HUES48 (cell line): ENCODE measurements at regions not wholly inside any gene's neighbourhood (a gene's known extent, or its start where the extent isn't known, plus 50 kb on each side); places are given as distances from the start of the nearest gene placed in this dataset.
"Not testable (repeated sequence)": the region's sequence is repeated elsewhere in the genome, so short reads cannot be mapped to it uniquely, and the experiment has no call there.

Experiments
- H3K27ac ChIP-seq: one replicate; pipeline ENCODE4 v1.7.0; 2013; ENCODE audit warnings: low read depth, low read length, inconsistent platforms
- H3K27me3 ChIP-seq: 2 replicates; pipeline ENCODE4 v1.6.1; 2013; ENCODE audit warnings: mild to moderate bottlenecking, low read length; ENCODE audit not compliant: control insufficient read depth, insufficient read depth
- H3K36me3 ChIP-seq: 2 replicates; pipeline ENCODE4 v1.6.1; 2013; ENCODE audit warnings: low read length; ENCODE audit not compliant: control insufficient read depth, insufficient read depth
- H3K4me1 ChIP-seq: 2 replicates; pipeline ENCODE4 v1.6.1; 2013; ENCODE audit warnings: mild to moderate bottlenecking, low read length; ENCODE audit not compliant: control insufficient read depth, insufficient read depth
- H3K4me3 ChIP-seq: 2 replicates; pipeline ENCODE4 v1.5.1; 2013; ENCODE audit warnings: mild to moderate bottlenecking, low read depth, low read length
- H3K9ac ChIP-seq: 2 replicates; pipeline ENCODE4 v1.6.1; 2013; ENCODE audit warnings: mild to moderate bottlenecking, low read depth, low read length, moderate library complexity
- H3K9me3 ChIP-seq: 2 replicates; pipeline ENCODE4 v1.6.1; 2013; ENCODE audit warnings: low read length; ENCODE audit not compliant: control insufficient read depth, insufficient read depth

DNA sequence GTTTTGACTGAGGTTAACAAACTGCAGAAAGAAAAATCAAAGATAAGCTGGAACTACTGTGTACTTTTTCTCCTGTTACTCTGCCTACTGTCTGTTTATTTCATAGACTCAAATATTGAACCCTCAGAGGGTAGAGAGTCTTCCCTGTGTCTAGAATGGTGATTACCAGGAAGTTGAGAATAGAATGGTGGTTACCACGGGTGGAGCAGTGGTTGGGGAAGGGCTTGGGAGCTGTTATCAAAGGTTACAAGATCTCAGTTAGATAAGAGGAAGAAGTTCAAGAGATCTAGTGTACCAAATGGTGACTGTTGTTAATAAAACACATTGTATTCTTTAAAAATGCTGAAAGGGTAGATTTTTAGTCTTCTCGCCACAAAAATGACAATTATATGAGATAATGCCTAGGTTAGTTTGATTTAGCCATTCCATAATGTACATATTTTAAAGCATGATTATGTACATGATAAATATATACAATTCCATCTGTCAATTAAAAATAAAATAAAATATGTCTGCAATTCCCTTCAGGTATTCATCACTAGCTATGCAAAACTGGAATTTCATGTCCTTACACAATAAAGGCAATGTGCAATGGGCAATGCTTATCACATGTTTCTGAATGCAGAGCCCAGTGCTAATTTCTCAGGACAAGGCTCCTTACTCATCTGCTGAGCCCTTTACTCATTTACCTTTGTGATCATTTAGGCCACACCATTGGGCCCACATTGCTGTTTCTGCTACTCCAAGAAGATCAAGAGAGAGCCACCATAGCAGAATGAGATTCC is 474.3 kb upstream of the CAMK1G start:
- H3K36me3 ChIP-seq = no peaks in the 10 kb centered on the region
- no peak overlapping the region for H3K9ac ChIP-seq
- H3K4me1 ChIP-seq = peaks cover 21% of the 10 kb centered on the region
- no peak overlapping the region for H3K27ac ChIP-seq
- H3K27me3 ChIP-seq = no peaks in the 10 kb centered on the region
- H3K4me3 ChIP-seq = no peak overlapping the region
- H3K9me3 ChIP-seq = no peaks in the 10 kb centered on the region

- Histone ChIP-seq H3K4me1 (peaks cover 4% of the 10 kb centered on the region; the same call in 1 of the 2 replicates), H3K9me3 (no peaks in the 10 kb centered on the region), H3K27ac (no peak overlapping the region), H3K36me3 (no peaks in the 10 kb centered on the region), H3K27me3 (no peaks in the 10 kb centered on the region), H3K9ac (no peak overlapping the region), H3K4me3 (no peak overlapping the region)
Observed at GRCh38 chr1:209113521-209113920, 470.0 kb upstream of the CAMK1G start.

- no peaks in the 10 kb centered on the region for H3K27me3 ChIP-seq
- peaks cover 4% of the 10 kb centered on the region; the same call in 1 of the 2 replicates for H3K4me1 ChIP-seq
- no peak overlapping the region for H3K4me3 ChIP-seq
- H3K36me3 ChIP-seq = no peaks in the 10 kb centered on the region
- H3K9ac ChIP-seq = no peak overlapping the region
- no peak overlapping the region for H3K27ac ChIP-seq
- H3K9me3 ChIP-seq = no peaks in the 10 kb centered on the region
Observed at GRCh38 chr1:209116705-209117104, 466.8 kb upstream of the CAMK1G start.

DNA sequence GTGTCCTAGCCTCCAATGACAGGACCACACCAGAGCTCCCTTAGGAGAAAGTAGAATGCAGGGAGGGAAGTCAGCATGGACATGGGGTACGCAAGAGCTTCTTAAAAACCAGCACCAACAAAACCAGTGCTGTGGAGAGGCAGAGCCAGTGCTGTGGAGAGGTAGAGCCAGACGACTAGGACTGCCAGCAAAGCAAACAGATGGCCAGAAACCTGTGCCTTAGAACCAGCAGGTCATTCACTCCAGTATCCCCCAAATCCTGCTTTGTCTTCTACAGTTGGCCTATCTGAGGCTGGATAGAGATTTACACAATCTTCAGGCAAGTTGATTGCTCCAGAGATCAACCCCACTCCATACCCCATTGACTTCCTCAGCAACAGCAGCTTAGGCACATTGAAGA is 459.9 kb upstream of the CAMK1G start:
- H3K27ac ChIP-seq = no peak overlapping the region
- H3K27me3 ChIP-seq = no peaks in the 10 kb centered on the region
- H3K9ac ChIP-seq = no peak overlapping the region
- H3K36me3 ChIP-seq = no peaks in the 10 kb centered on the region
- no peak overlapping the region for H3K4me3 ChIP-seq
- H3K9me3 ChIP-seq = peaks cover 10% of the 10 kb centered on the region
- no peaks in the 10 kb centered on the region for H3K4me1 ChIP-seq

DNA sequence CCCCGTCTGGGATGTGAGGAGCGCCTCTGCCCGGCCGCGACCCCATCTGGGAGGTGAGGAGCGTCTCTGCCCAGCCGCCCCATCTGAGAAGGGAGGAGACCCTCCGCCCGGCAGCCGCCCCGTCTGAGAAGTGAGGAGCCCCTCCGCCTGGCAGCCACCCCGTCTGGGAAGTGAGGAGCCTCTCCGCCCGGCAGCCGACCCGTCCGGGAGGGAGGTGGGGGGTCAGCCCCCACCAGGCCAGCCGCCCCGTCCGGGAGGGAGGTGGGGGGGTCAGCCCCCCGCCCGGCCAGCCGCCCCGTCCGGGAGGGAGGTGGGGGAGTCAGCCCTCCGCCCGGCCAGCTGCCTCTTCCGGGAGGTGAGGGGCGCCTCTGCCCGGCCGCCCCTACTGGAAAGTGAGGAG is 454.4 kb upstream of the CAMK1G start:
- not testable (repeated sequence) for H3K36me3 ChIP-seq
- peaks cover 11% of the 10 kb centered on the region; the same call in 1 of the 2 replicates for H3K4me1 ChIP-seq

DNA sequence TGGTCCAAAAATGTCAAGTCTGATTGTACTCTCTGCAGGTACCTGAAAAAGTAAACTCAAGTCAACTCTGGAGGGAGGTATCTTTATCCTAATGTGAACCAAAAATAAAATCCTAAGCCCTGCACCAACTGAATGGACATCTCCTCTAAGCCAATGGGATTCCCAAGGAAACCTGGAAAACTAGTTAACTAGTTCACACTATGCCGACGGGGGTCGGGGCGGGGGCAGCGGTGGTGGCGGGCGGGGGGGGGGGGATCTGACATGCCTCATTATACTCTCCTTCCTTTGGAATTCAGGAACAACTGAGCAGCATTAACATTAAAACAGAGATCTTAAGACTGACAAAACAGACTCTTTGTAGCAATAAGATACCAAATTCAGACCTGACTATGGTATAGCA is 452.6 kb upstream of the CAMK1G start:
- Histone ChIP-seq H3K27me3 (no peaks in the 10 kb centered on the region), H3K27ac (peak overlapping the region; percentile 73), H3K4me3 (no peak overlapping the region), H3K4me1 (peaks cover 11% of the 10 kb centered on the region; the same call in 1 of the 2 replicates), H3K36me3 (no peaks in the 10 kb centered on the region), H3K9ac (no peak overlapping the region), H3K9me3 (peaks cover 10% of the 10 kb centered on the region)

More for the DNA sequence above, 454.4 kb upstream of the CAMK1G start:
- not testable (repeated sequence) for H3K27ac ChIP-seq, H3K27me3 ChIP-seq, H3K4me3 ChIP-seq, H3K9ac ChIP-seq
- peaks cover 10% of the 10 kb centered on the region for H3K9me3 ChIP-seq

DNA sequence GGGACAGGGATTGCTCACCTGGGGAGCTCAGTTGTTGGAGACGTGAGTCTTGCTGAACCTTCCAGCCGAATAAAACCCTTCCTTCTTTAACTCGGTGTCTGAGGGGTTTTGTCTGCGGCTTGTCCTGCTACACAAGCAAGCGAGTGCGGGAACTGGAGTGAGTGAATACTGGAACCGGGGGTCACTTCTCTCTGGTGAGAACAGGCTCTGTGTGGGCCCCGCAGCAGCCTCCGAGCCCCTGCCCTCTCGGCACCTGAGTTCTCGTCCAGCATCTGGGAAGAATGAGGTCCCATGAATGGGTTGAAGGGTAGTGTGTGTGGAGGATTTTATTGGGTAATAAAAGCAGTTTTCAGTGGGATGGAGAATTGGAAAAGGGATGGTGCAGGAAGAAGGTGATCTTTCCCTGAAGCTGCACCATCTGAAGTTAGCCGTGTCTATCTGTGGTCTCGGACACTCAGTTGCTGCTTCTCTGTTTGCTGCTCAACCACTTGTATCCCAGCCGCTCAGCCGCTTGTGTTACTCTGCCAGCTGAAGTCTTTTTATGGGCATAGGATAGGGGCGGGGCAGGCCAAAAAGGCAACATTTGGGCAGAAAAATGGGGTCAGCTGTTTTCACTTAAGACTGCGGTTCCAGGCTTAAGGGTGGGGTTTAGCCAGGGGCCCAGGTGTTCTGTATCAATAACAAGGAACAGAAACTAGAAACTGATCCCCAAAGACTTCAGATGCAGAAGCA is 450.6 kb upstream of the CAMK1G start:
- no peaks in the 10 kb centered on the region for H3K27me3 ChIP-seq
- peaks cover 4% of the 10 kb centered on the region for H3K9me3 ChIP-seq
- H3K4me3 ChIP-seq = no peak overlapping the region
- H3K4me1 ChIP-seq = peaks cover 11% of the 10 kb centered on the region; the same call in 1 of the 2 replicates
- no peak overlapping the region for H3K9ac ChIP-seq
- no peaks in the 10 kb centered on the region for H3K36me3 ChIP-seq
- no peak overlapping the region for H3K27ac ChIP-seq

DNA sequence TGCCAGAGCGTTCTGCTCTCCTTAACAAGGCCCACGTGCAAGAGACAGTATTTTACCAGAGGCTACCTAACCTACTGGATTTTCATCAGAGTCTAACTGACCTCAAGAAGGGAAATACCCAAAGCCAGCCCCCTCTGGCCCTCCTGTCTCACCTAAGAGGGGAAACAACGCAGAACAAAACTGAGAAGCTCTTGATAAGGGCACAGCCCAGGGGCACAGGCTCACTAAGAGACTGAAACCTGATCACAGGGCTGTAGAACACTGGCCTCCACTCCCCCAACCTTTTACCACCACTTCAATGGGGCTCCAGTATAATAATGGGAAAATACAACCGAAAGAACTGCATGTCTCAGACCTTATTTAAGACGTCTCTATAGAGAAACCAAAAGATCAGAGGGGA is 449.5 kb upstream of the CAMK1G start:
- H3K4me3 ChIP-seq = no peak overlapping the region
- H3K9ac ChIP-seq = no peak overlapping the region
- no peaks in the 10 kb centered on the region for H3K36me3 ChIP-seq
- H3K27me3 ChIP-seq = no peaks in the 10 kb centered on the region
- H3K4me1 ChIP-seq = peaks cover 11% of the 10 kb centered on the region; the same call in 1 of the 2 replicates
- H3K27ac ChIP-seq = no peak overlapping the region
- H3K9me3 ChIP-seq = no peaks in the 10 kb centered on the region; the same call in 1 of the 2 replicates

DNA sequence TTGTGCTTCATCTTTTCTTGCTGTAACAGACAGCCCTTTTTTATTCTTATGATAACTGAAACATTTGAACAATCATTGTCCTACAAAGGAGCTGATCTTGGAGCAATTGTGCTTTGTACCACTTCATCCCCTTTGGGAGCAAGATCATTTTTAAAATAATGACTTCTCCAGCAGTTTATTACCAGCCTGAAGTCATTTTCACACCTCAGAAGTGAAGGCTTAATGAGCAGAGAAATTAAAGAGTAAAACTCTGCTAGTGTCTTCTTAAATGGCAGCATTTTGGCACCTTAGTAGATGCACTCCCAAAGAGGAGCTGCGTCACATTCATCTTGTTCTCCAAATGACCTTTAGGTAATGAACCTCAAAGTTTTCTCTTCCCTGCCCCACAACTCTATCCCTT is 439.6 kb upstream of the CAMK1G start:
- Histone ChIP-seq H3K27ac (no peak overlapping the region), H3K9me3 (no peaks in the 10 kb centered on the region), H3K36me3 (no peaks in the 10 kb centered on the region), H3K9ac (no peak overlapping the region), H3K4me1 (peaks cover 13% of the 10 kb centered on the region), H3K27me3 (no peaks in the 10 kb centered on the region), H3K4me3 (no peak overlapping the region)

- Histone ChIP-seq H3K36me3 (no peaks in the 10 kb centered on the region), H3K27ac (no peak overlapping the region), H3K9ac (no peak overlapping the region), H3K9me3 (no peaks in the 10 kb centered on the region), H3K4me1 (peaks cover 4% of the 10 kb centered on the region), H3K4me3 (no peak overlapping the region), H3K27me3 (no peaks in the 10 kb centered on the region)
Observed at GRCh38 chr1:209150114-209150513, 433.4 kb upstream of the CAMK1G start.

- Histone ChIP-seq H3K36me3 (no peaks in the 10 kb centered on the region), H3K27ac (no peak overlapping the region), H3K9me3 (no peaks in the 10 kb centered on the region)
Observed at GRCh38 chr1:209153411-209153810, 430.1 kb upstream of the CAMK1G start.

More at GRCh38 chr1:209153411-209153810, 430.1 kb upstream of the CAMK1G start:
- no peaks in the 10 kb centered on the region for H3K27me3 ChIP-seq
- H3K4me3 ChIP-seq = no peak overlapping the region
- peaks cover 33% of the 10 kb centered on the region for H3K4me1 ChIP-seq
- no peak overlapping the region for H3K9ac ChIP-seq
